Trophoblast cell (in vitro differentiated cells and primary cell): ENCODE measurements at regions not wholly inside any gene's neighbourhood (a gene's known extent, or its start where the extent isn't known, plus 50 kb on each side); places are given as distances from the start of the nearest gene placed in this dataset.

Experiments used
- DNase-seq, 2 donors: peaks; one replicate each; pipeline ENCODE4 v3.0.0-alpha.2; 2016
- H2AFZ ChIP-seq: 2 replicates; pipeline ENCODE4 v1.6.1; 2013; ENCODE audit warnings: low read length, moderate library complexity, mild to moderate bottlenecking; ENCODE audit not compliant: insufficient read depth, poor library complexity
- H2AK5ac ChIP-seq: 2 replicates; pipeline ENCODE4 v1.6.1; 2013; ENCODE audit warnings: mild to moderate bottlenecking, low read length
- H2BK120ac ChIP-seq: 2 replicates; pipeline ENCODE4 v1.6.1; 2013; ENCODE audit warnings: low read length, mild to moderate bottlenecking, moderate library complexity; ENCODE audit not compliant: insufficient read depth, poor library complexity
- H2BK12ac ChIP-seq: 2 replicates; pipeline ENCODE4 v1.6.1; 2013; ENCODE audit warnings: mild to moderate bottlenecking, low read length, moderate library complexity
- H2BK5ac ChIP-seq: 2 replicates; pipeline ENCODE4 v1.6.1; 2013; ENCODE audit warnings: low read length, low read depth, moderate library complexity, mild to moderate bottlenecking; ENCODE audit not compliant: poor library complexity
- H3K14ac ChIP-seq: 2 replicates; pipeline ENCODE4 v1.6.1; 2013; ENCODE audit warnings: mild to moderate bottlenecking, low read length
- H3K18ac ChIP-seq: 2 replicates; pipeline ENCODE4 v1.6.1; 2013; ENCODE audit warnings: mild to moderate bottlenecking, low read length
- H3K23ac ChIP-seq: 2 replicates; pipeline ENCODE4 v1.6.1; 2013; ENCODE audit warnings: low read length
- H3K27ac ChIP-seq: 2 replicates; pipeline ENCODE4 v1.5.1; 2013; ENCODE audit warnings: low read depth, mild to moderate bottlenecking, inconsistent platforms, low read length, moderate library complexity
- H3K27me3 ChIP-seq: 2 replicates; pipeline ENCODE4 v1.6.1; 2013; ENCODE audit warnings: inconsistent platforms, mild to moderate bottlenecking, low read length, moderate library complexity; ENCODE audit not compliant: insufficient read depth
- H3K36me3 ChIP-seq, 2 experiments: 1 replicate in 1 of 2; 2 replicates in 1 of 2; pipeline ENCODE4 v1.6.1; 2013; ENCODE audit warnings: low read length in 2 of 2, mild to moderate bottlenecking in 2 of 2, moderate library complexity in 1 of 2; ENCODE audit not compliant: insufficient read depth in 2 of 2, control insufficient read depth in 1 of 2
- H3K4ac ChIP-seq: 2 replicates; pipeline ENCODE4 v1.6.1; 2013; ENCODE audit warnings: low read depth, mild to moderate bottlenecking, low read length, moderate library complexity
- H3K4me1 ChIP-seq, 2 experiments: 1 replicate in 1 of 2; 2 replicates in 1 of 2; pipeline ENCODE4 v1.6.1; 2013; ENCODE audit warnings: low read length in 2 of 2, mild to moderate bottlenecking in 2 of 2, moderate library complexity in 1 of 2; ENCODE audit not compliant: insufficient read depth in 2 of 2, control insufficient read depth in 1 of 2
- H3K4me2 ChIP-seq: 2 replicates; pipeline ENCODE4 v1.6.1; 2013; ENCODE audit warnings: inconsistent platforms, mild to moderate bottlenecking, low read length, moderate library complexity
- H3K4me3 ChIP-seq: 2 replicates; pipeline ENCODE4 v1.5.1; 2013; ENCODE audit warnings: mild to moderate bottlenecking, low read depth, low read length, inconsistent platforms
- H3K79me1 ChIP-seq: one replicate; pipeline ENCODE4 v1.6.1; 2013; ENCODE audit warnings: low read length
- H3K79me2 ChIP-seq: 2 replicates; pipeline ENCODE4 v1.6.1; 2013; ENCODE audit warnings: low read length, mild to moderate bottlenecking; ENCODE audit not compliant: control insufficient read depth, insufficient read depth, poor library complexity
- H3K9ac ChIP-seq: 2 replicates; pipeline ENCODE4 v1.6.1; 2013; ENCODE audit warnings: mild to moderate bottlenecking, low read length
- H3K9me3 ChIP-seq: 2 replicates; pipeline ENCODE4 v1.6.1; 2013; ENCODE audit warnings: low read depth, mild to moderate bottlenecking, control low read depth, inconsistent platforms, low read length; ENCODE audit not compliant: insufficient read depth
- H4K12ac ChIP-seq: 2 replicates; pipeline ENCODE4 v1.6.1; 2013; ENCODE audit warnings: low read depth, mild to moderate bottlenecking, low read length, moderate library complexity
- H4K8ac ChIP-seq: 2 replicates; pipeline ENCODE4 v1.6.1; 2013; ENCODE audit warnings: low read depth, mild to moderate bottlenecking, low read length, moderate library complexity
- H4K91ac ChIP-seq: one replicate; pipeline ENCODE4 v1.6.1; 2013; ENCODE audit warnings: low read depth, mild to moderate bottlenecking, low read length, moderate library complexity
- WGBS: extraction: QIAGEN DNeasy Blood & Tissue Kit; methylation state at CpG from one replicate; pipeline ENCODE4 v1.1.7; 2013; ENCODE audit warnings: missing lambda C conversion rate; ENCODE audit not compliant: insufficient read length, insufficient coverage; ENCODE audit errors: extremely low coverage; 5-methylcytosine and 5-hydroxymethylcytosine counted together

DNA sequence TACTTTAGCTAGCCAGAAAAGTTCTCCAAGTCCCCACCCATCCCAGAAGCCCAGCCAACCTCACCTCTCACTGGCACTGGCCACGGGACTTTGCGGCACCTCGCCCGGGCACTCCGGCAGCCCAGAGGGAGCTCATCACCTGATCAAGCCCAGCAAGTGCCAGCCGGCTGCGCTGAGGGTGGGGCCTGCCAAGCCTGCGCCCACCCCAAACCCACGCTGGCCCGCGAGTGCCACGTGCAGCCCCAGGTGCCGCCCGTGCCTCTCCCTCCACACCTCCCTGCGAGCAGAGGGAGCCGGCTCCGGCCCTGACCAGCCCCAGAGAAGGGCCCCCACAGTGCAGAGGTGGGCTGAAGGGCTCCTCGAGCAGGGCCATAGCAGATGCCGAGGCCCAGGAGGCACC lies 585.0 kb upstream of the HS6ST1 start:
- Histone ChIP-seq H4K91ac (no peak overlapping the region), H2BK12ac (no peak overlapping the region), H3K4me1 (no peaks in the 10 kb centered on the region), H3K9me3 (peaks cover 6% of the 10 kb centered on the region), H4K12ac (no peak overlapping the region), H3K27ac (no peak overlapping the region), H3K36me3 (no peaks in the 10 kb centered on the region), H3K4me3 (peak overlapping the region; percentile 23), H3K79me1 (no peaks in the 10 kb centered on the region), H3K9ac (no peak overlapping the region), H2AFZ (no peak overlapping the region), H3K79me2 (no peaks in the 10 kb centered on the region), H4K8ac (no peak overlapping the region), H3K4ac (no peak overlapping the region), H3K14ac (no peak overlapping the region), H2AK5ac (no peak overlapping the region), H3K4me2 (no peak overlapping the region), H2BK120ac (no peak overlapping the region), H3K27me3 (no peaks in the 10 kb centered on the region), H2BK5ac (no peak overlapping the region), H3K18ac (no peak overlapping the region), H3K23ac (no peak overlapping the region)
- DNase-seq, result no peak
- WGBS, result no CpG with 5 or more reads among the region's 19 CpGs

DNA sequence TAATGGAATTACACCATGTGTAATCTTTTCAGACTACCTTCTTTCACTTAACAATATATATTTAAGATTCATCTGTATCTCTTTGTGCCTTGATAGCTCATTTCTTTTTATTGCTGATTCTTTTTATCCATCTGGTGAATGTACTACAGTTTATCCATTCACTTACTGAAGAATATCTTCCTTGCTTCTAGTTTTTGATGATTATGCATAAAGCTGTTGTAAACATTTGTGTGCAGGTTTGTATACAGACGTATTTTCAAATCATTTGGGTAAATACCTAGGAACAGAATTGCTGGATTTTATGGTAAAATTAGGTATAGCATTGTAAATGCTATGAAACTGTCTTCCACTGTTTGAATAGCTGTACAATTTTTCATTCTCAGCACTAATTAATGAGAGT lies 592.6 kb upstream of the HS6ST1 start:
- no peaks in the 10 kb centered on the region for H3K27me3 ChIP-seq
- H3K27ac ChIP-seq, result no peak overlapping the region
- H3K4me1 ChIP-seq, result no peaks in the 10 kb centered on the region
- no peak overlapping the region for H2AFZ ChIP-seq
- H4K91ac ChIP-seq, result no peak overlapping the region
- no peak overlapping the region for H3K4me3 ChIP-seq
- H2BK120ac ChIP-seq, result no peak overlapping the region
- no peaks in the 10 kb centered on the region for H3K9me3 ChIP-seq
- no peak overlapping the region for H4K8ac ChIP-seq
- H2AK5ac ChIP-seq, result no peak overlapping the region
- no peak overlapping the region for H2BK12ac ChIP-seq
- no peak overlapping the region for H3K14ac ChIP-seq
- H3K9ac ChIP-seq, result no peak overlapping the region
- H3K4me2 ChIP-seq, result no peak overlapping the region
- WGBS, result no CpG with 5 or more reads among the region's 1 CpG
- H3K79me1 ChIP-seq, result no peaks in the 10 kb centered on the region
- H3K36me3 ChIP-seq, result no peaks in the 10 kb centered on the region
- no peak overlapping the region for H3K23ac ChIP-seq
- H3K79me2 ChIP-seq, result no peaks in the 10 kb centered on the region
- H3K18ac ChIP-seq, result no peak overlapping the region
- H4K12ac ChIP-seq, result no peak overlapping the region
- no peak for DNase-seq
- no peak overlapping the region for H2BK5ac ChIP-seq
- H3K4ac ChIP-seq, result no peak overlapping the region

DNA sequence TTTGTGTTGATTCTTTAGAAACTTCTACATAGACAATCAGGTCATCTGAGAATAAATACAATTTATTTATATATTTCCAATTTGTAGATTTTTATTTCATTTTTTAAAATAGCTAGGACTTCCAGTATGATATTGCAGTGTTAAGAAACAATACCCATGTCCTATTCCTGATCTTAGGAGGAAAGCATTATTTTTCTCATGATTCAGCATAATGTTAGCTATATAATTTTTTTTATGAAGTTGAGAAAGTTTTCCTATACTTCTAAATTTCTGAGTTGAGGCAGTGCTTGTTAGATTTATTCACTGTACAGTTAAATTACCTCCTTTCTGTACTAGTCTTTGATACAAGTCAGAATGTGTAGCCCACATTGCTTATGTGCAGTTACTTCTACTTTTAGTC lies 595.7 kb upstream of the HS6ST1 start:
- no peak overlapping the region for H3K14ac ChIP-seq
- no peaks in the 10 kb centered on the region for H3K4me1 ChIP-seq
- no peak overlapping the region for H3K18ac ChIP-seq
- H3K79me2 ChIP-seq, result no peaks in the 10 kb centered on the region
- no peak for DNase-seq
- no peak overlapping the region for H2BK5ac ChIP-seq
- H3K4me3 ChIP-seq, result no peak overlapping the region
- H4K91ac ChIP-seq, result no peak overlapping the region
- H3K23ac ChIP-seq, result no peak overlapping the region
- H3K9me3 ChIP-seq, result no peaks in the 10 kb centered on the region
- H4K8ac ChIP-seq, result no peak overlapping the region
- H3K36me3 ChIP-seq, result no peaks in the 10 kb centered on the region
- H3K27ac ChIP-seq, result no peak overlapping the region
- no peak overlapping the region for H4K12ac ChIP-seq
- no peak overlapping the region for H2BK120ac ChIP-seq
- H2AFZ ChIP-seq, result no peak overlapping the region
- no peak overlapping the region for H3K9ac ChIP-seq
- no peaks in the 10 kb centered on the region for H3K79me1 ChIP-seq
- no peak overlapping the region for H2AK5ac ChIP-seq
- no peak overlapping the region for H3K4me2 ChIP-seq
- no peak overlapping the region for H3K4ac ChIP-seq
- no peaks in the 10 kb centered on the region for H3K27me3 ChIP-seq
- no peak overlapping the region for H2BK12ac ChIP-seq

DNA sequence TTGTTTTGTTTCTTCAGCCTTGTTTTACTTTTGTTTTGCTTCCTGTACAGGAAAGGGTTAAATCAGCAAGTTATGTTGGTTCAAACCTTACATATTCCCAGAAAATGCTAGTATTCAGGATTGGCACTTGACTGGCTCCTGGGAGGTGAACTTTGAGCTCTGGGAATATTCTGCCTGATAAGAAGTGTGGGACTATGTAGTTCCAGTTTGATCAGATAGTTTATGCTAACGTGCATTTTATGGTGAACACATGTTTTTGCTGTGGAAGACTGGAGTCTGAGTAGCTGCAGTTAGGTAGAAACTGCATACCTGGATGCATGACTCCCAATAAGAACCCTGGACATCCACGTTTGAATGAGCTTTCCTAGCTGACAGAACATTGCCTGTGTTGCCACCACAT lies 603.1 kb upstream of the HS6ST1 start:
- H4K12ac ChIP-seq, result no peak overlapping the region
- H3K4me2 ChIP-seq, result no peak overlapping the region
- no CpG with 5 or more reads among the region's 2 CpGs for WGBS
- H3K9ac ChIP-seq, result no peak overlapping the region
- no peak overlapping the region for H2BK12ac ChIP-seq
- no peaks in the 10 kb centered on the region for H3K4me1 ChIP-seq
- DNase-seq, result no peak
- no peaks in the 10 kb centered on the region for H3K36me3 ChIP-seq
- H3K79me1 ChIP-seq, result no peaks in the 10 kb centered on the region
- H2AFZ ChIP-seq, result no peak overlapping the region
- H4K91ac ChIP-seq, result no peak overlapping the region
- no peaks in the 10 kb centered on the region for H3K79me2 ChIP-seq
- no peak overlapping the region for H3K23ac ChIP-seq
- no peak overlapping the region for H4K8ac ChIP-seq
- no peak overlapping the region for H3K14ac ChIP-seq
- no peaks in the 10 kb centered on the region for H3K27me3 ChIP-seq
- no peaks in the 10 kb centered on the region for H3K9me3 ChIP-seq
- H3K27ac ChIP-seq, result no peak overlapping the region
- H3K18ac ChIP-seq, result no peak overlapping the region
- no peak overlapping the region for H2BK5ac ChIP-seq
- no peak overlapping the region for H2BK120ac ChIP-seq
- no peak overlapping the region for H3K4me3 ChIP-seq
- H3K4ac ChIP-seq, result no peak overlapping the region
- no peak overlapping the region for H2AK5ac ChIP-seq

DNA sequence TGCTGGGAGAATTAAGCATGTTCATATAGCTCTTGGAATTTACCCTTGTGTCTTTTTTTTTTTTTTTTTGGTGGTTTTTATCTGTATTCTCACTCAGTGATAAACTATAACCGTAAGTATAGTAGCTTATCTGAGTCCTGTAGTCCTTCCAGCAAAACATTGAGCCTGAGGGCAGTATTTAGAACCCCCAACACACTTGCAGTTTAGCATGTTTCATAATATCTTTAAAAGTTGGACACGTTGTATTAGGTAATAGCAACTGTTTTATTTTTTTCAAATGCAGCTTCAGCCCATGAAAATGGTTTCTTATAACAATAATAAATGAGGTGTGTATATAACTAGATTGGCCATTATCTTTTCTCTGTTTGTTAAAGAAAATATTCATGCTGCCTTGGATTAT lies 603.5 kb upstream of the HS6ST1 start:
- H3K23ac ChIP-seq, result no peak overlapping the region
- no peaks in the 10 kb centered on the region for H3K4me1 ChIP-seq
- H4K91ac ChIP-seq, result no peak overlapping the region
- no peak overlapping the region for H3K27ac ChIP-seq
- WGBS, result no CpG with 5 or more reads among the region's 2 CpGs
- no peak overlapping the region for H4K8ac ChIP-seq
- no peak overlapping the region for H2BK5ac ChIP-seq
- H3K4me2 ChIP-seq, result no peak overlapping the region
- H2BK12ac ChIP-seq, result no peak overlapping the region
- no peak for DNase-seq
- no peak overlapping the region for H3K4ac ChIP-seq
- no peaks in the 10 kb centered on the region for H3K36me3 ChIP-seq
- H3K4me3 ChIP-seq, result no peak overlapping the region
- no peak overlapping the region for H2BK120ac ChIP-seq
- no peak overlapping the region for H3K18ac ChIP-seq
- H3K14ac ChIP-seq, result no peak overlapping the region
- no peaks in the 10 kb centered on the region for H3K79me2 ChIP-seq
- no peak overlapping the region for H2AFZ ChIP-seq
- H3K9me3 ChIP-seq, result no peaks in the 10 kb centered on the region
- no peak overlapping the region for H4K12ac ChIP-seq
- H3K79me1 ChIP-seq, result no peaks in the 10 kb centered on the region
- no peak overlapping the region for H2AK5ac ChIP-seq
- H3K27me3 ChIP-seq, result no peaks in the 10 kb centered on the region
- no peak overlapping the region for H3K9ac ChIP-seq
